ENCODE measurements at regions not wholly inside any gene's neighbourhood (a gene's known extent, or its start where the extent isn't known, plus 50 kb on each side); places are given as distances from the start of the nearest gene placed in this dataset.
"Not testable (repeated sequence)": the region's sequence is repeated elsewhere in the genome, so short reads cannot be mapped to it uniquely, and the experiment has no call there.

GRCh38 chr7:106372595-106373318 is 88.0 kb upstream of the NAMPT start:
- in situ Hi-C loops (cut with HindIII; ENCODE audit: low sequenced_read_pairs), result no loop called here
- DNase-seq (ENCODE audit: low spot score), result no peak

DNA sequence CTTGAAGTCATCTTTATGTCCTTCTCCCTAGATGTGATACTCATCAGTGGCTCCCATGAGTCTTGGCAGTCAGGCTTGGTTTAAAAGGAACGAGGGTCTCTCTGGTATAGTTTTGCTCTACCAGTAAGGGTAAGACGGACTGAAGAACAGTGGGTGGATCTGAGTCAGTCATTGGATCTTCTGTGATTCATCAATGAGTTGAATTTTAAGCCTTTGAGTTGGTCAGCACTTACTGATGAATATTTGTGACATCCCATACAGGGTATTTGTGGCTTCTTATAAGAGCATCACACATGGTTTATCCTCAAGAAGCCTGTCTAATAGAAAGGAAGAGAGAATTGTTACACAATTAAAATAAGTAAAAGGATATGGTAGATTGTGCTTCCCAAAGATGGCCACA is 87.3 kb upstream of the NAMPT start:
- in situ Hi-C loops (cut with HindIII; ENCODE audit: low sequenced_read_pairs), result no loop called here
- DNase-seq (ENCODE audit: low spot score), result no peak

DNA sequence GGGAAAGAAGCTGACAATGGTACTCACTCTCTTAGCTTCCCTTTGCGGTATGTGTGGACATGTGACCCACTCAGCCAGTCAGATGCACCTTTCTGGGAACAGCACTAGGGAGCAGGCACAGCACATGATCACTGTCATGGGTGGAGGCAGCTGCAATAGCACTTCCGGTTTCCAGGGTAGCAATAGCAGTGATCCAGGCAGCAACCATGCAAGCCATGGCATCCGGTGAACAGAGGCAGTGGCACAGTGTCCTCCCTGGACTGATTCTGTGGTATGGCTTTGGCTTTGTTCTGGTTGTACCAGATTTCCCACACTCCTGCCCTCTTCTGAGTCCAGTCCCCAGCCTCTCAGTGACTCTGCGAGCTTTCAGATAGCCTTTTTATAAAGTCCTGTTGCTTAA is 86.8 kb upstream of the NAMPT start:
- in situ Hi-C loops (cut with HindIII; ENCODE audit: low sequenced_read_pairs), result no loop called here
- no peak for DNase-seq (ENCODE audit: low spot score)

GRCh38 chr7:106370542-106370941 is 85.8 kb upstream of the NAMPT start:
- no peak for DNase-seq (ENCODE audit: low spot score)
- in situ Hi-C loops (cut with HindIII; ENCODE audit: low sequenced_read_pairs), result no loop called here

- no peak for DNase-seq (ENCODE audit: low spot score)
- in situ Hi-C loops (cut with HindIII; ENCODE audit: low sequenced_read_pairs), result no loop called here
Measured at GRCh38 chr7:106369816-106370215, 85.0 kb upstream of the NAMPT start.

- no peak for DNase-seq (ENCODE audit: low spot score)
- in situ Hi-C loops (cut with HindIII; ENCODE audit: low sequenced_read_pairs), result no loop called here
Measured at GRCh38 chr7:106369352-106369751, 84.6 kb upstream of the NAMPT start.

DNA sequence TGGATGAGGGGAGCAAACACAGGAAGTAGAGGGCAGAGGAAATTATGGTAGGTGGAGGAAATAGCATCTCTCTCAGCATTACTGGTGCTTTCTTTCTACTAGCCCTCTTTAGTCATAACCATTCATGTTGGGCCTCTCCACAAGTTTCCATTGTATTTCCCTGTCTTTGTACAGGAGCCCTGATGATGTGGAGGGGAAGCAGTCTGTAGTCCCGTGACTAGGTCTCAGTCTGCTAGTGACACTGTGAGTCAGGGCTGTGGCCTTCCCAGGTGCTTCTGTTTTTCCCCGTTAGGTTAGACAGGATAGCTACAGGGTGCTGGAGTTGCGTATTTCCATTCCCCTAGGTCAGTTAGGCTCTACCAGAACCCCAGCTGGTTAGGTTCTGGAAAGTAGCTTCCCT is 82.9 kb upstream of the NAMPT start:
- in situ Hi-C loops (cut with HindIII; ENCODE audit: low sequenced_read_pairs), result no loop called here
- no peak for DNase-seq (ENCODE audit: low spot score)

DNA sequence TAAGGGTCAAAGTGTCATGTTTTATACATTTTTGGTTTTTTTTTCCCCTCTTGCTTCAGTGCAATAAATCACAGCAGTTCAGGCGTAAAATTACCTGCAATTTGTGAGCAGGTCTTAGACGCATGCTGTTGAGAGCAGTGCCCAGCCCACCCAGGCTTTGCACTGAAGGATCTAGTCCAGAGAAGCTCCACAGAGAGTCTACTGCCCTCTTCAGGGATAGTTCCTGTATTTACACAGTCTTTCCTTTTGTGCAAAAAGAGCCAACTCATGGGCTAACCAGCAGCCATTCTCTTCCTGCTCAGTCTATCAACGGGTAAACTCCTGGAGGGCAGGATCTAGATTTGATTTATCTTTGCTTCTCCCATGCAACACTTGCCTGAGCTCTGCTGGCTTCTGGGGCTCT is 82.2 kb upstream of the NAMPT start:
- in situ Hi-C loops (cut with HindIII; ENCODE audit: low sequenced_read_pairs), result no loop called here
- DNase-seq (ENCODE audit: low spot score), result peak; percentile 4

DNA sequence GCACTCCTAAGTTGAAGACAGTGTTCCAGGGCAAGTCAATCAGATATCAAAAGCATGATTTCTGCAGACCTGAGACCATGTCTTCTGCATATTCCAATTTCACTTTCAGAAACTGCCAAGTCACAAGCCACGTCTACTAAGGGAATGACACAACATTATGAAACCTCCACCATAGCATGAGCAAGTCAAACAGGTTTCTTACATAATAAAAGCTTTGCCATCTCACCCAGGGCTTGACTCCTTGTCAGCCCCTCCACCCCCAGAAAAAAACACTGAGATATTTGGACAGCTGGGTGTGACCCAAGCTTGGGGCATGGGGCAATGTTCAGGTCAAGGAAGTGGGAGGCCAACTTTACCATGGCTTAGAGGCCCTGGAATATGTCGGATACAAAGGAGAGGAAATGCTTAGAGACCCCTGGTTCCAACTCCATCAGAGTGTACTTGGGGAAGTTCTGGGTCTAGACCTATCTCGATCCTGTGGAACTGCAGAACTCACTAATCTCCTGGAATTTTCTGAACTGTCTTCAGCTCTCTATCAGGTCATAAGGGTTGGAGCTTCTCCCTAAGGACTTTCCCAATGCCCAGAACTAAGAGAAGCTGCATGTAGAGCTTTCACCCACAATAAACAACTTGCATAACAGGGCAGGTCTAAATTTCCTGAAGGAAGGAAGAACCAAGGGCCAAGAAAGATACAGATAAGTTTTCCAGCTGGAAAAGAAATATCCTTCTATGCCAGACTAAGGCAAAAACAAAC is 80.6 kb upstream of the NAMPT start:
- in situ Hi-C loops (cut with HindIII; ENCODE audit: low sequenced_read_pairs), result no loop called here

DNA sequence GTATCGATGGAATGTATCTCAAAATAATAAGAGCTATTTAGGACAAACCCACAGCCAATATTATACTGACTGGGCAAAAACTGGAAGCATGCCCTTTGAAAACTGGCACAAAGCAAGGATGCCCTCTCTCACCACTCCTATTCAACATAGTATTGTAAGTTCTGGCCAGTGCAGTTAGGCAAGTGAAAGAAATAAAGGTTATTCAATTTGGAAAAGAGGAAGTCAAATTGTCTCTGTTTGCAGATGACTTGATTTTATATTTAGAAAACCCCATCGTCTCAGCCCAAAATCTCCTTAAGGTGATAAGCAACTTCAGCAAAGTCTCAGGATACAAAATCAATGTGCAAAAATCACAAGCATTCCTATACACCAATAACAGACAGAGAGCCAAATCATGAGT is 77.7 kb upstream of the NAMPT start:
- in situ Hi-C loops (cut with HindIII; ENCODE audit: low sequenced_read_pairs); DNase-seq (ENCODE audit: low spot score): not testable (repeated sequence)

More for the DNA sequence above, 80.6 kb upstream of the NAMPT start:
- no peak for DNase-seq (ENCODE audit: low spot score)

GRCh38 chr7:106358103-106358663 is 73.4 kb upstream of the NAMPT start:
- in situ Hi-C loops (cut with HindIII; ENCODE audit: low sequenced_read_pairs), result no loop called here
- no peak for DNase-seq (ENCODE audit: low spot score)

DNA sequence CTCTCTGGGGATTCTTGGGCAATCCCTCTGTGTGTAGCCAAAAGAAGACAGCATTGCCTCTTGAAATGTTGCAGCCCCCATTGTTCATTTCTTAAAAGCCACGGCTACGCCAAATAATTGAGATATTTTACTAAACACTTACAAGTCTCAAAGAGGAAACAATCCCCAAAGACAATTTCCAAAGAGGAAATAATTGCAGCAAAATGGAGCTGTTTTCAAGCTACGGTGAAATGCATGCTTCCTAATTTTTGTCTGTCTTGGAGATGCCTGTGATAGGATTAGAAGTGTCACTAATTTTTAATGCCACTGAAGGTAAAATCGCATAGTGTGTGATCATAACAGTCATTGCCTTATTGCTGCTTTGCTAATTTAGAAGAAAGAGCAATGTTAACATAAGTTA is 72.9 kb upstream of the NAMPT start:
- in situ Hi-C loops (cut with HindIII; ENCODE audit: low sequenced_read_pairs), result no loop called here
- DNase-seq (ENCODE audit: low spot score), result no peak

GRCh38 chr7:106354822-106355221 is 70.0 kb upstream of the NAMPT start:
- no peak for DNase-seq (ENCODE audit: low spot score)
- in situ Hi-C loops (cut with HindIII; ENCODE audit: low sequenced_read_pairs), result no loop called here

- in situ Hi-C loops (cut with HindIII; ENCODE audit: low sequenced_read_pairs), result no loop called here
- DNase-seq (ENCODE audit: low spot score), result no peak
Measured at GRCh38 chr7:106353944-106354343, 69.2 kb upstream of the NAMPT start.

DNA sequence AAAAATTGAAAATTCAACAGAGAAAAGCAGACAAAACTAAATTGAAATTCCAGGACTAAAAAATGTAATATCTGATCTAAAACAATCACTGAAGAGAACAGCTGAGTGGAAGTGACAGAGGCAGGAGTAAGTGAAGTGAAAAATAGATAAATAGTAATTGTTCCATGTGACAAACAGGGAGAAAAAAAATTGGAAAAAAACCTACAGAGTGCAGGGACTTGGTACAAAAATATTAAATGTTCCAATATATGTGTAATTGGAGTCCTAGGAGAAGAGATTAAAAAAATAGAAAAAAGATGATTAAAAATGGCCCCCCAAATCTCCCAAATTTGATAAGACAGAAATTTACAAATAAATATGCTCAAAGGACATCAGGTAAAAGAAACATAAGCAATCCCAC is 63.4 kb upstream of the NAMPT start:
- in situ Hi-C loops (cut with HindIII; ENCODE audit: low sequenced_read_pairs), result no loop called here
- DNase-seq (ENCODE audit: low spot score), result no peak

DNA sequence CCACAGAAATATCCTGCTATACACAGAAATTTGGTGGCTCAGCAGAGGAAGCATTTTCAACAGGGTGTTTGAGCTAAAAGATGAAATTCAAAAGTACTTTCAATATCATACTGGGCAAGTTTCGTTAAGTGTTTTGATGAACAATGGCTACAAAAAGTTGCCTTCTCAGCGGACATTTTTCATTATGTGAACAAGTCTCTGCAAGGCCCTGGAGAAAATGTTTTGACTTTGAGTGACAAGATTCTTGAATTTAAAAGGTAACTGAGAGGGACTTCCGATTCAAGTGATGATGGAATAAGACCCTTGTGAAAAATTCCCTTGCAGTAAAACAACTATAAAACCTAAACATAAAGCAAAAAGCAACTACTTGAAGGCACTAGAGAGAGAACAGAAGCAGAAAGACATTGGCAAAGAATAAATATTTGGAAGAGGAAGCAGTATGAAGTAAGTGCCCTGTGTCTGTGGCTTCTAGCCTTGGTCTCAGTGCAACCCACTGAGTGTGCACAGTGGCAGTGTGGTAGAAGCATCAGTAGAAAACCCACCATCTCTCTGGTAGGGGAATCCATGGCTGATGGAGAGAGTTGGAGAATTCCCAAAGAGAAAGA is 62.5 kb upstream of the NAMPT start:
- in situ Hi-C loops (cut with HindIII; ENCODE audit: low sequenced_read_pairs), result no loop called here
- DNase-seq (ENCODE audit: low spot score), result no peak

GRCh38 chr7:106346678-106347217 is 62.0 kb upstream of the NAMPT start:
- no peak for DNase-seq (ENCODE audit: low spot score)
- in situ Hi-C loops (cut with HindIII; ENCODE audit: low sequenced_read_pairs), result no loop called here

- DNase-seq (ENCODE audit: low spot score), result no peak
- in situ Hi-C loops (cut with HindIII; ENCODE audit: low sequenced_read_pairs), result no loop called here
Measured at GRCh38 chr7:106346167-106346677, 61.4 kb upstream of the NAMPT start.

GRCh38 chr7:106345421-106346166 is 60.8 kb upstream of the NAMPT start:
- in situ Hi-C loops (cut with HindIII; ENCODE audit: low sequenced_read_pairs), result no loop called here
- no peak for DNase-seq (ENCODE audit: low spot score)

Measured in G401 (cell line).